GM12878 (cell line): ENCODE measurements at regions not wholly inside any gene's neighbourhood (a gene's known extent, or its start where the extent isn't known, plus 50 kb on each side); places are given as distances from the start of the nearest gene placed in this dataset.

ENCODE experiments used
- ATAC-seq: fragments of 200-7000 bp; cut with Tn5 transposase; 3 replicates; pipeline ENCODE4 v1.9.1; 2020; ENCODE audit warnings: mild to moderate bottlenecking, moderate library complexity
- BruUV-seq: library from RNA; stranded (reverse); fragments of 400-500 nt; replicated peaks from 2 replicates; lab custom pipeline; 2021; lab: Mats Ljungman, UMichigan
- CTCF ChIA-PET: fragments of 300-600 bp; sonication (Branson Sonifier 250); formaldehyde crosslinking; extraction: SDS; loops from one replicate; lab custom pipeline; 2021; ENCODE audit warnings: inconsistent platforms; lab: Yijun Ruan, JAX
- POLR2A ChIA-PET: fragments of 350-600 bp; formaldehyde crosslinking; extraction: SDS; loops from one replicate; lab custom pipeline; 2021; ENCODE audit warnings: inconsistent platforms; lab: Charles Lee
- RAD21 ChIA-PET: fragments of 300-600 bp; sonication (Branson Sonifier 250); formaldehyde crosslinking; loops from one replicate; lab custom pipeline; 2023; ENCODE audit warnings: antibody characterized with exemption; ENCODE audit not compliant: unreplicated experiment; lab: Charles Lee
- SMC1A ChIA-PET: fragments of 300-600 bp; sonication (Branson Sonifier 250); formaldehyde crosslinking; loops from one replicate; lab custom pipeline; 2023; ENCODE audit not compliant: unreplicated experiment, uncharacterized antibody; lab: Charles Lee
- DNase-seq: peaks from one replicate; pipeline ENCODE4 v3.0.0-alpha.2; 2011; ENCODE audit warnings: low read depth, low spot score
- FAIRE-seq: peaks from 3 replicates; lab custom pipeline; 2011; peaks lifted over from hg19 to GRCh38; lab: Jason Lieb, UNC
- H2AFZ ChIP-seq: 2 replicates; pipeline ENCODE4 v1.6.0; 2011; ENCODE audit warnings: low read depth, low read length, control low read depth; ENCODE audit not compliant: control insufficient read depth
- H3K27ac ChIP-seq: 2 replicates; pipeline ENCODE4 v1.5.1; 2011; ENCODE audit warnings: control low read depth; ENCODE audit not compliant: control insufficient read depth, insufficient read depth
- H3K27me3 ChIP-seq, 2 experiments: replicated peaks in 1 of 2; 2 replicates each; pipeline versions ENCODE4 v1.6.0 to v1.6.1; 2011; ENCODE audit warnings: low read length in 1 of 2; ENCODE audit not compliant: control insufficient read depth in 2 of 2, insufficient read depth in 2 of 2
- H3K36me3 ChIP-seq, 2 experiments: 2 replicates each; pipeline ENCODE4 v1.5.1; 2011; ENCODE audit warnings: low read length in 1 of 2; ENCODE audit not compliant: control insufficient read depth in 2 of 2, insufficient read depth in 2 of 2
- H3K4me1 ChIP-seq: 2 replicates; pipeline ENCODE4 v1.6.1; 2011; ENCODE audit warnings: mild to moderate bottlenecking, low read length, moderate library complexity, mixed read lengths; ENCODE audit not compliant: control insufficient read depth, insufficient read depth
- H3K4me2 ChIP-seq: 2 replicates; pipeline ENCODE4 v1.6.0; 2011; ENCODE audit warnings: control low read depth; ENCODE audit not compliant: control insufficient read depth, insufficient read depth
- H3K4me3 ChIP-seq: fragments of 200-600 bp; sonication (generic); 2 replicates; pipeline ENCODE4 v1.5.1; 2016
- H3K79me2 ChIP-seq: 2 replicates; pipeline ENCODE4 v1.6.0; 2011; ENCODE audit warnings: low read length; ENCODE audit not compliant: control insufficient read depth, insufficient read depth
- H3K9ac ChIP-seq: 2 replicates; pipeline ENCODE4 v1.8.0; 2011; ENCODE audit warnings: low read length, control low read depth, mixed read lengths; ENCODE audit not compliant: control insufficient read depth, insufficient read depth
- H3K9me3 ChIP-seq: replicated peaks from 3 replicates; pipeline ENCODE4 v1.5.1; 2011; ENCODE audit warnings: mild to moderate bottlenecking, low read length; ENCODE audit not compliant: control insufficient read depth, insufficient read depth
- H4K20me1 ChIP-seq: 2 replicates; pipeline ENCODE4 v1.6.0; 2011; ENCODE audit not compliant: control insufficient read depth, insufficient read depth
- CBX3 ChIP-seq: fragments of 200-600 bp; sonication (generic); IDR thresholded peaks from 2 replicates; pipeline ENCODE4 v1.6.1; 2016; ENCODE audit warnings: low read depth, borderline replicate concordance
- CBX5 ChIP-seq: sonication (generic); IDR thresholded peaks from 2 replicates; pipeline ENCODE4 v1.6.1; 2016; ENCODE audit warnings: low read depth, moderate library complexity, mild to moderate bottlenecking, inconsistent platforms
- CEBPB ChIP-seq, 2 experiments: fragments of 150-350 bp in 1 of 2; IDR thresholded peaks; 2 replicates each; pipeline ENCODE4 v1.6.1; 2012 to 2014; ENCODE audit warnings: low read depth in 2 of 2, low read length in 2 of 2, borderline replicate concordance in 1 of 2, inconsistent platforms in 1 of 2
- FOS ChIP-seq: IDR thresholded peaks from 3 replicates; pipeline ENCODE4 v1.6.1; 2011; ENCODE audit warnings: borderline replicate concordance; ENCODE audit not compliant: insufficient read length; ENCODE audit errors: extremely low read depth
- GABPA ChIP-seq: IDR thresholded peaks from 2 replicates; pipeline ENCODE4 v1.6.1; 2014; ENCODE audit warnings: antibody characterized with exemption, low read depth, mild to moderate bottlenecking, inconsistent platforms
- IRF4 ChIP-seq: IDR thresholded peaks from 2 replicates; pipeline ENCODE4 v1.6.1; 2011; ENCODE audit warnings: low read depth, low read length
- JUNB ChIP-seq: IDR thresholded peaks from 2 replicates; pipeline ENCODE4 v1.6.1; 2016; ENCODE audit warnings: antibody characterized with exemption, mild to moderate bottlenecking
- KAT2A ChIP-seq: conservative IDR thresholded peaks from 2 replicates; pipeline ENCODE4 v1.6.1; 2011; ENCODE audit warnings: low read depth, low read length; ENCODE audit not compliant: control insufficient read depth
- LARP7 ChIP-seq: fragments of 450-650 bp; IDR thresholded peaks from 2 replicates; pipeline ENCODE4 v1.6.1; 2017; ENCODE audit warnings: mild to moderate bottlenecking
- MXI1 ChIP-seq: fragments of 150-350 bp; IDR thresholded peaks from 2 replicates; pipeline ENCODE4 v1.6.1; 2011; ENCODE audit warnings: low read depth, mild to moderate bottlenecking, inconsistent platforms, low read length, improper control_type of control experiment
- NBN ChIP-seq: fragments of 450-650 bp; IDR thresholded peaks from 2 replicates; pipeline ENCODE4 v1.6.1; 2016
- NFYA ChIP-seq: IDR thresholded peaks from 2 replicates; pipeline ENCODE4 v1.6.1; 2011; ENCODE audit warnings: low read depth, mild to moderate bottlenecking, low read length, improper control_type of control experiment, borderline replicate concordance
- NFYB ChIP-seq: IDR thresholded peaks from 2 replicates; pipeline ENCODE4 v1.6.1; 2011; ENCODE audit warnings: low read depth, mild to moderate bottlenecking, low read length, improper control_type of control experiment, moderate library complexity; ENCODE audit not compliant: insufficient read depth
- PAX5 ChIP-seq: IDR thresholded peaks from 2 replicates; pipeline ENCODE4 v1.6.1; 2011; ENCODE audit warnings: low read depth, low read length, borderline replicate concordance
- POLR2A ChIP-seq: IDR thresholded peaks from 2 replicates; pipeline ENCODE4 v1.6.1; 2011; ENCODE audit warnings: low read depth, mild to moderate bottlenecking, low read length
- RCOR1 ChIP-seq: conservative IDR thresholded peaks from 2 replicates; pipeline ENCODE4 v1.6.1; 2012; ENCODE audit warnings: low read depth, low read length, improper control_type of control experiment
- SIN3A ChIP-seq: IDR thresholded peaks from 2 replicates; pipeline ENCODE4 v1.6.1; 2012; ENCODE audit warnings: low read depth, low read length, improper control_type of control experiment
- SMAD5 ChIP-seq: IDR thresholded peaks from 2 replicates; pipeline ENCODE4 v1.6.1; 2016; ENCODE audit warnings: antibody characterized with exemption, low read depth
- SREBF1 ChIP-seq: IDR thresholded peaks from 2 replicates; pipeline ENCODE4 v1.6.1; 2012; ENCODE audit warnings: mild to moderate bottlenecking, low read length
- STAT1 ChIP-seq: fragments of 450-650 bp; conservative IDR thresholded peaks from 2 replicates; pipeline ENCODE4 v1.6.1; 2014; ENCODE audit warnings: antibody characterized with exemption, mild to moderate bottlenecking
- SUPT20H ChIP-seq: IDR thresholded peaks from 2 replicates; pipeline ENCODE4 v1.6.1; 2011; ENCODE audit warnings: low read depth, mild to moderate bottlenecking, low read length, moderate library complexity, borderline replicate concordance; ENCODE audit not compliant: control insufficient read depth
- USF1 ChIP-seq: IDR thresholded peaks from 2 replicates; pipeline ENCODE4 v1.6.1; 2011; ENCODE audit warnings: borderline replicate concordance, low read depth, mild to moderate bottlenecking, moderate library complexity, mixed read lengths, low read length; ENCODE audit not compliant: insufficient read depth; ENCODE audit errors: extremely low read length
- WRNIP1 ChIP-seq: IDR thresholded peaks from 2 replicates; pipeline ENCODE4 v1.6.1; 2011; ENCODE audit warnings: low read depth, low read length, improper control_type of control experiment, borderline replicate concordance
- YBX1 ChIP-seq: fragments of 450-650 bp; IDR thresholded peaks from 2 replicates; pipeline ENCODE4 v1.6.1; 2016; ENCODE audit warnings: antibody characterized with exemption
- ZNF217 ChIP-seq: fragments of 450-650 bp; IDR thresholded peaks from 2 replicates; pipeline ENCODE4 v1.6.1; 2017; ENCODE audit warnings: antibody characterized with exemption, mild to moderate bottlenecking
- ZNF274 ChIP-seq: IDR thresholded peaks from one replicate; pipeline ENCODE4 v1.8.0; 2011; ENCODE audit not compliant: insufficient read length, insufficient read depth
- WGBS: methylation state at CpG from one replicate; pipeline ENCODE4 v1.1.6; 2016; ENCODE audit warnings: low lambda C conversion rate; ENCODE audit not compliant: insufficient replicate concordance, insufficient coverage; ENCODE audit errors: missing lambda C conversion rate; 5-methylcytosine and 5-hydroxymethylcytosine counted together
- in situ Hi-C: fragments of 300-500 bp; cut with MboI; formaldehyde crosslinking; loops from 9 replicates; pipeline ENCODE4 v1.14.3; 2018; ENCODE audit warnings: mixed read lengths
- intact Hi-C: fragments of 100-400 bp; cut with micrococcal nuclease; formaldehyde crosslinking; loops from one replicate; pipeline ENCODE4 v1.14.2; 2022; ENCODE audit not compliant: unreplicated experiment

GRCh38 chr7:53470336-53470970 is 435.0 kb downstream of the POM121L12 start (continued):
- TF ChIP-seq STAT1 (no peak), ZNF217 (no peak), PAX5 (no peak), ZNF274 (no peak), SIN3A (no peak), CBX3 (no peak)

GRCh38 chr7:53473371-53473770 is 437.9 kb downstream of the POM121L12 start:
- Histone ChIP-seq H3K4me3 (no peak overlapping the region), H3K36me3 (no peaks in the 10 kb centered on the region), H3K27ac (no peak overlapping the region), H3K79me2 (no peaks in the 10 kb centered on the region), H3K9me3 (no peaks in the 10 kb centered on the region), H3K27me3 (no peaks in the 10 kb centered on the region), H3K9ac (no peak overlapping the region), H3K4me2 (no peak overlapping the region), H3K4me1 (no peaks in the 10 kb centered on the region), H4K20me1 (no peaks in the 10 kb centered on the region), H2AFZ (no peak overlapping the region)
- 0% methylated on average over 1 of the region's 1 CpG for WGBS
- ChIA-PET SMC1A (interaction anchor here (0.5 kb wide), 1 partner anchor 425 kb away, joined by 3 read pairs; no protein-coding TSS in a partner anchor), RAD21 (no interaction called here), POLR2A (no interaction called here), CTCF (no interaction called here)
- intact Hi-C loops (no loop called here), in situ Hi-C loops (no loop called here)
- no peak for TF ChIP-seq SREBF1
- TF ChIP-seq IRF4, result no peak
- no peak for TF ChIP-seq POLR2A
- TF ChIP-seq SMAD5, result no peak
- no peak for TF ChIP-seq USF1
- no peak for TF ChIP-seq RCOR1
- TF ChIP-seq MXI1, result no peak
- no peak for TF ChIP-seq CEBPB (IDR thresholded peaks at IDR 0.05; ENCODE audit: borderline replicate concordance in 1 of 2, low read depth in 2 of 2, low read length in 2 of 2)
- no peak for TF ChIP-seq JUNB
- TF ChIP-seq NBN, result no peak
- no peak for TF ChIP-seq YBX1
- no peak for TF ChIP-seq WRNIP1
- no peak for TF ChIP-seq LARP7
- no peak for TF ChIP-seq CBX5
- TF ChIP-seq NFYB, result no peak
- no peak for TF ChIP-seq GABPA
- TF ChIP-seq SUPT20H, result no peak
- TF ChIP-seq FOS, result no peak
- TF ChIP-seq NFYA, result no peak
- TF ChIP-seq KAT2A, result no peak
- no peak for FAIRE-seq
- DNase-seq, result no peak
- ATAC-seq, result no peak
- no TSS peak for BruUV-seq
